Activated CD8-positive, alpha-beta memory T cell treated with anti-CD3 and anti-CD28 coated beads for 24 hours (primary cell): ENCODE measurements at regions not wholly inside any gene's neighbourhood (a gene's known extent, or its start where the extent isn't known, plus 50 kb on each side); places are given as distances from the start of the nearest gene placed in this dataset.
"Not testable (repeated sequence)": the region's sequence is repeated elsewhere in the genome, so short reads cannot be mapped to it uniquely, and the experiment has no call there.

Source experiments
- DNase-seq: peaks from one replicate; pipeline ENCODE4 v3.0.0-alpha.2; 2020

DNA sequence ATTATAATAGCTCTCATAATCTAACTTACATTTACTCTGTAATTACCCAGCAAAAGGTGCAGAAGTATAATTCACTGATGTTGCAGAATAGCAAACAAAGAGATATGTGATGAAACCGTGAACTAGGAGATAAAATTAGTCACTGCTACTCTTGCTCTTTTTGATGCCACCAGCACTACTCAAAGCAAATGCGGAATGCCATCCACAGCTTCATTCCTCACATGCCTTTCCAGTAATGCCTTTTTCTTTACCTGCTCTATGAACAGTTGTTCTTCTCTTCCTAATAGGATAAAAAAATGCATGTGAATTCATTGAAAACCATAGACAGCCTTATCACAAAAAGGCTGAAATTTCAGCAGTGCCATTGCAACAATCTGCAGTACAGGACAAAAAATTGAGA lies 1129.5 kb downstream of the DIAPH3 start:
- no peak for DNase-seq

DNA sequence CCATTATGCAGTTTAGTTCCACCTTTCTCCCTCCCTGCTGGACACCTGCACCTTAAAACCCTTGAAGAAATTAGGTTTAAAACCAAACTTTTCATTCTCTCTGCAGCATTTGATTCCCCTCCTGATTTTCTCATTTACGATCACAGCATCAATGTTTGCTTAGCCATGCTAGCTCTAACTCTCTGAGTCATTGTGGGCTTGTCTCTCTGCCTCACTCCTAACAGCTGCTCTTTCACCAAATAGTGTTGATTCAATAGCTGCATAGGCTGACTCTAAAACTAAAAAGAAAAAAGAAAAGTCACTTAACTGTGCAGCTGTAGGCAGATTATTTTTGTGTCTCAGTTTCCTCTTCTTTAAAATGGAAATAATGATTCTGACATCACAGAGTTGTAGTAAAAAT lies 1124.9 kb downstream of the DIAPH3 start:
- no peak for DNase-seq

DNA sequence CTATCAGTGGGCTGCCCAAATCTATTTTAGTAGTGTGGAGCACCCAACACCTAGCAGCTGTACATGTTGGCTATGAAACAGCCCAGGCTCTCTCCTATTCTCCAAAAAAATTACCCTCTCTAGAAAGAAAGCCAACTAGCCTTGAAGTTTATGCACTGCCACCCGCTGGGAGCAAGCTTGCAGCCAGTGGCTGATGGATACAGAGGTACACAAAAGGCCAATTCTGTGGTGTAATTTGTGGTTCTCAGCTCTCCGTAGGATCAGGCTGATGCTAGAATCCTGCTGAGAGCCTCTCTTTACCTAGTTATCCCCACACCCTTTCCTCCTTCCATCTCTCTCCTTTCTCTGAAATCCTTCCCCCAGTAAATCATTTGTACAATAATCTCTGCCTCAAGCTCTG lies 1120.7 kb downstream of the DIAPH3 start:
- DNase-seq, result no peak

DNA sequence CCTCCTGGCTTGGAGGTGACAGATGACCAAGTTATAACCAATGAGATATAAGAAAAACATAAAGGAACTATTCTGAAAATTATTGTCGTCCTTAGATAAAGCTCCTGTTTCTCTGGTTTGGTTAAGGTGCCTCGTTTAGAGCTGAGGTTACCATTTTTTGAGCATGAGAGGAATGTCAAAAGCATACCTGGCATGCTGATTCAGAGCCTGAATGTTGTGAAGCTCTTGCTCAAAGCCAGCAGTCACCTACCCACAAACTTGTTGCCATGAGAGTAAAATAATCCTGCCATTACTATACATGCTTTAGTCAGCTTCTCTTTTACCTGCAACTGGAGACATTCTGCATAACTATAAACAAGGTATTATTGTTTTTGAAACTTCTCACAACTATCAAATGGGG lies 1116.2 kb downstream of the DIAPH3 start:
- DNase-seq, result no peak

DNA sequence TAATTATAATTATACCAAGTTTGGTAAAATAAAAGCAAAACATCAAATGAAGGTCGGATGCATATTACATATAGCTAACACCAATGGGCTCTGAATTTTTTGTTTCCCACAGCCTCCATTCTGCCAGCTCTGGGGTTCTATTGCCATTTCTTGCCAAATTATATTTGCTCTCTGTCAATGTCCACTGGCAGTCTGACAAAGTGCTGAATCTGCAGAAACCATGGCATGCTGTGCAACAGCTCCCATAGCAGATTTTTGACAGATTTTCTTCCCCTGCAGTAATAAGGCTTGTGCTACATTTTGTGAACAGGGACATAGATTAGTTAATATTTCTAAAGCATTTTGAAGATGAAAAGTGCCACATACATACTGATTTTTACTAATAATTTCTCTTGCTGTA lies 1102.1 kb downstream of the DIAPH3 start:
- DNase-seq, result no peak

DNA sequence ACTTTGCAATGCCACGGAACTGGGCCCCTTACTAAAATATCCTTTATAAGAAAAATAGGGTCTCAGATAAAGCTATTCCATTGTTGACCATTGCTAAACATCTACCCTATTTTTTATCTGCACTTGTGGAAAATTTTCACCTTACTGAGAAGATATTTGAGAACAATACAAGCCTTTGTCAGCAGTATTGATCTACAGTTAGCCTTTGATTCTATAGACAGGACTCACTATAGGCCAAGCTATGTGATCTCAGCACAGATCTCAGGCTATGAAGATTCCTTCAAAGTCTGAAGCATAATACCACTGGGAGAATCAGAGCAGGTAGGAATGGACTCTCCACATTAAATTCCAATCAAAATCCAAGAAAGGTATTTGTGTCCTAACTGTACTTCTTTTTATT lies 1099.7 kb downstream of the DIAPH3 start:
- no peak for DNase-seq

DNA sequence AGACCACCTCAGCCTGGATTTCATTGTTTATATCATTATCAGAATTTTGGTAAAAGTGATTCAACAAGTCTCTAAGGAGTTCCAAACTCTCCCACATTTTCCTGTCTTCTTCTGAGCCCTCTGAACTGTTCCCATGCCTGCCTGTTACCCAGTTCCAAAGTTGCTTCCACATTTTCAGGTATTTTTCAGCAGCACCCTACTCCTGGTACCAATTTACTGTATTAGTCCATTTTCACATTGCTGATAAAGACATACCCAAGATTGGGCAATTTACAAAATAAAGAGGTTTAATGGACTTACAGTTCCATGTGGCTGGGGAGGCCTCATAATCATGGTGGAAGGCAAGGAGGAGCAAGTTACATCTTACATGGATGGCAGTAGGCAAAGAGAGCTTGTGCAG lies 1087.3 kb downstream of the DIAPH3 start:
- not testable (repeated sequence) for DNase-seq

DNA sequence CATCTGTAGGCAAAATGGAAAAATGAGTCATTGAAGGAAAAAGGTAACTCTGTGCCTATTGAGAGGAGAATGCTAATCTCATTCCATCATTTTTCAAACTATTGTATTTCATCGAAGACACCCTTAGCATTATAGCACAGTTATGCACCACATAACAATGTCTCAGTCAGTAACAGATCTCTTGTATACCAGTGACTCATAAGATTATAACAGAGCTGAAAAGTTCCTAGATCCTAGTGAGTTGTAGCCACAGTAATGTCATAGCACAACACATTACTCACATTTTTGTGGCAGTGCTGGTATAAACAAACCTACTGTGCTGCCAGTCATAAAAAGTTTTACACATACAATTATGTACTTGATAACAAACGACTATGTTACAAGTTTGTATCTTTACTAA lies 1077.6 kb downstream of the DIAPH3 start:
- no peak for DNase-seq

DNA sequence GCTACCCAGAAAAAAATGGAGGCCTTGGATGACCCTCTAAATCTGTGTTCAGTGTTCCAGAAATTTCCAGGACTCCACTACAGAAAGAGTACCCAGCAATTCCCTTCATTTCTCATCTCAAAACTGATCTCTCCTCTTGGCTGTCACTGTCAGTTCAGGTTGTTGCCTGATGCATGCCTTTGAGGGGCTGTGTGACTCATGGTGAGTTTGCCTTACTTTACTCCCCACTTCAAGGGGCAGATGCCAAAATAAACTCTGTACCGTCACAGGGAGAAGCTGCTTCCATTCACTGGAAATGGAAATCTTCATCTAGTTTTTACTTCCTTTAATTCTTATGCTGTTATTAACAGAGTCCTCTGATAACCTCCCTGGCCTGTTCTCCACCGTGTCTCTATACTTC lies 1075.0 kb downstream of the DIAPH3 start:
- no peak for DNase-seq

DNA sequence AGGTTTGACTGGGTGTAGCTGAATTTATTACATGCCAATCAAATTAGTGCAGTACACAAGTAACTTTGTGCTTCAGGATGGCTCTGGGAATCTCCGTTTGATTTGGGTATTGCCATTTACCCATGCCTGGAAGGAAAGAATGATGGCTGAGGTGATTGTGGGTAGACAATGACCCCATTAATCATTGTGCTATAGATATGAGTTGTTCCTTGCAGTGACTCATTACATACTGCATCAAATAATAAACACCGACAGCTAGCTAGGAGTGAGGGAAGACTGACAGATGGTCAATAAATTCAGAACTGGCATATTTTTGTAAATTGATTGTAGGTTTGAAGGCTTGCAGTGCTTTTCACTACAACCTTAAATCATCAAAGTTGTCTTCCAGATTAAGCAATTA lies 1069.5 kb downstream of the DIAPH3 start:
- no peak for DNase-seq

DNA sequence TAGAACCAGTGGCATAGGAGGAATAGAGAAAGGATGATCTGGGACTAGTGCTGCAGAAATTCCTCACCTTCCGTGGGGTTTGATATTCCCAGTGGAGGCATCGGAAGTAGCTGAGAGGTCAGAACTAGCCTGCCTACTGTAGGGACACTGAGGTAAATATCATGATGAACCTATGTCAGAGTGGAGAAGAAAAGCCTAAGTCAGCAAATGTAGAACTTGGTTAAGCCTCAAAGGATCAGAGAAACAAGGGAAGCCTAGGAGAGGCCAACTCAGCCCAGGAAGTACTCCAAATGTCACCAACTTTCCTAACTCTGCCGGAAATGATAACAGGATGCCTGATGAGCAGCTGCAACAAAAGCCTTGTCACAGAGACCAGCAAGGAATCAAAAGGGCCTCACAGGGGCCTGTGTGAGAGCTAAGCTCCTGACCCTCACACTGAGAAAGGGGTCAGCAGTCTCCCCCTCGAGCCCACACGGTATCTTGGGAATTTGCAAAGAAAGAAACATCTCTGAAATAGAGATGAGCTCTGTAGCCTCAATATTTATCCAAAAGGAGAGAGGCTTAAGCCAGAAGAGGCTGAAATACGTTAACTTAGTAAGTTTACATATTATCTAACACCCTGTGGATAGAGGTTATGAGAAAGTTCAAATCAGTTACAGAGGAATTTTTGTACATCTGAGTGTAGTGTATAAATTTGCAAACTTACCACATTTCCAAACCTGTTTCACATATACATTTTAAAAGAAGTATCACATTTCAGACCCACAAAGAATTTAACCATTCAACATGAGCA lies 1064.3 kb downstream of the DIAPH3 start:
- DNase-seq, result no peak

DNA sequence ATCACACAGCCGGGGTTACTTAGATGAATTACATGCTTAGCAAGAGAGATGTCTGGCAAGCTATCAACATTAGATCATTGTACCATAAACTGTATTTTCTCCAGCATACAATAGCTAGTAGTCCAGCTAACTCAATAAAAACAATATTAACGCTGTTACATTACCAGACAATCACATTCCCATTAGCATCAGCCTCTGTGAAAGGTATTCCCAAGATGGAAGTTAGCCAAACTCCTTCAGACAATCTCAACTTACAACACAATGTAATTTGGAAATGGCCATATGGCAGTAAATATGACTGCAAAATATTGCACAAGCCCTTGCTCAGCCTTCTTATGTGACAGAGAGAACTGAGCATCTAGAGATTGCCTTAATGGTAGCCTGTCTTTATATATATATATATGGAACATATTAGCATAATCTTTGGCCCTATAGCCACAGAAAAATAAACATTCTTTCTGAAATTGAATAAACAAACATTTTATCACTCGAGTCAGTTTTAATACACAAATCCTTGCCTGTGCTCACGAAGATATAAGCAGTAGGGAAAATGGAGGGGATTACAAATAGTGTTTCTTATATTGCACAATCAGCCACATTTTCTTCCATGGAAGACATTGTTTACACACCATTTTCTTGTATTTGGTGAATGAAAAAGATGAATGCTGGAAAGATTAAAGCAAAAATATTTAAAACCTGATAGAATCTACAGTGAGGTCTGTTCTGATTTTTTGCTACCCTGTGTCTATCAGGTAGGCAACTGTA lies 1060.5 kb downstream of the DIAPH3 start:
- no peak for DNase-seq

DNA sequence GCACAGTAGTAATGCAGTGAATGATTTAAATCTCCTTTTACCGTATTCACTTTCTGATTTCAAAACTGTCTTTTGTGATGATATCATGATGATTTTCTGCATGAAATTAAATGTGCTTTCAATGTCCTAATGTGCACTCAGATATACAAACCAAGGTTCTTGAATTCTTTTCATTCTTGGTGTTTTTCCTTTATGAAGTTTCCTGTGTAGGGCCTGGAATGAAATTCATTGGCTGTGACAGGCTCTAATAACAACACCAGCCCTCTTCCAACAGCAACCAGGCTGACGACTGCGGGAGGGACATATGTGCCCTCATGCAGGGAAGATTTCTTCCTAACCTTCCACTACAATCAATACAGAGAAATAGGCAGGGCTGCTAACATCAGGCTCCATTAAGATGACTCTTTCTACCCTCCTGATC lies 1052.0 kb downstream of the DIAPH3 start:
- no peak for DNase-seq

DNA sequence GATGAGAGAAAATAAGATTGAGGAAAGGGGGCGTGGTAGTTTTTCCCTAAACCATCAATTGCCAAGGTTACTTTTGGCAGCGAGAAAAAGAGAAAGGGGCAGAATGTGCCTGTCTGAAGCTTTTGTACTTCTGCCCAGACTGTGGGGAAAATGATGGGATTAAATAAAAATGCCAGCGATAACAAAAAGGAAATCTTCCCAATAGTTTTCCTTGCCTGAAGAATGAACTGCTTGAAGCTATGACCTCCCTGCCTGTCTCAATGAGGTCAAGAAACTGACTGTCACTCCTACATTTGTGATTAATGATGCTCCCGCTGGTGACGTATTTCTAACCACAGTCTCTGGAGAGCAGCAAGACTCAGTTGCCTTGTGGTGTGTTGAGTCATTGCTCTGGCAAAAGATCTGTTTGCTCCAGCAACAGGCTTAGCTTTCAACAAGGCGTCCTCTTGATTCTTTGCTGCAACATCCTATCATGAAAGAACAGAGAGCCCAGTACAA lies 1051.5 kb downstream of the DIAPH3 start:
- DNase-seq, result no peak

DNA sequence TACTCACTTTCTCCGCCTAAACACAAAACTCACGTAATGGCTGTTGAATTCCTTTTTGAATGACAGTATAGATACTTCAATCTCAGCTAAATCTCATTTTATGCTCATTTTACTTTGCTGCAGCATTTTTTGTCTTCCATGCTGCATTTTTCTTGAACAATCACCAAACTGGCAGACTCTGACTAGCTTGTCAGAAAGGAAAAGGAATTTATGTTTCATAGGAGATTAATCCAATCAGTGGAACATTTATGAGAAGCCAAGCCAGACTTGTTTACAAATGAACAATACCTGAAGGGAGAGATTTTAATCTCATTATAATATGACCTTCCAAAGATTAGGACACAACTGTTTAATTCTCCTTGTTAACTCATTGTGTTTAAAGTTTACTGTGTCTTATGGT lies 1044.3 kb downstream of the DIAPH3 start:
- DNase-seq, result no peak

DNA sequence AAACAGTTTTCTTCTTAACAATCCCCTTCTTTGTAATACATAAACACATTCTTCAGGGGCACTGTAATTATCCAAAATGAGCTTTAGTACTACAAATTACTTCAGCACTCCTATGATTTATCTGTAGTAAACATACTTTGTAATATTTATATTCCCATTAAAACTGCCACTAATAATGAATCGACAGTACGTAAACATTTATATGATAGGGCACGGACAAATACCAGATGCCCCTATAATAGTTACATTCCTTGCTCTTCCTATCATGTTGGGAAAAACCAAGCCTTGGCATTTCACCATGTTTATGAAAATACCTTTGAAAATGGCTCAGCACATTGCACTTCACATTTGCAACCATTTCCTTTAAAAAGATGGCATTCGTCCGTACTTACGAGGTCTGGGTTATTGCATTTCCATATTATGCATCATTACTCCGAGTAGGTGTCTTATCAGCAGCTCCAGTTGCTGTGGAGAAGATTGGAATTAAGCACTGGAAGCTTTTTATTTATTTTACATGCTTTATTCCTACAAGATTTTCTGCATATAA lies 1043.4 kb downstream of the DIAPH3 start:
- DNase-seq, result no peak

DNA sequence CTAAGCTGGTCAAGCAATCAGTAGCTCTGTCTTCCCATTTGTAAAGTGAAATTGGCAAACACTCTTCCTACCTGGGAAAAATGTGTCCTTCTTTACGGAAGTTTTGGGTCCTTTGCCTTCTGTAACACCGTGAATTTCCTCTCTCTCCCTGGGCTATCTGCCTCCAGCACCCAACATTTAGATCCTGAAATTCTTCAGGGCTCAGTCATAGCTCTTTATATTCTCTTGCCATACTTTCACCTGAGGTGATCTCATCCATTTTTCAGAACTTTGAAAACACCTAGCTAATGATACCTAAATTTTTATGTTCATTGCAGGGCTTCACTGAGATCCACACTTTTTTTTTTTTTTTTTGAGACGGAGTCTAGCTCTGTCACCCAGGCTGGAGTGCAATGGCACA lies 1042.2 kb downstream of the DIAPH3 start:
- DNase-seq, result no peak

DNA sequence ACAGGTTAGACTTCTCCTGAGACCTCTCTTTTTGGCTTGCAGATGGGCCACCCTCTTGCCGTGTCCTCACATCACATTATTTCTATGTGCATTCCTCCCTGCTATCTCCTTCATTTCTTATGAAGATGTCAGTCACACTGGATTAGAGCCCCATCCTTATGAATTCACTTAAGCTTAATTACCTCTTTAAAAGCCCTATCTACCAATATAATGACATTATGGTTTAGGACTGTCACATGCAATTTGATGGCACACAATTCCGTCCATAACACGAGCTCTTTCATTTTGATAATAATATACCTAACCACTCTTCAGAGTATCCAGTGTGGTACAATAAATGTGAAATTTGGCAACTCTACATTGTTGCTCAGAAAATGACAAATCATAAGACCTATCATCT lies 1037.3 kb downstream of the DIAPH3 start:
- DNase-seq, result no peak

DNA sequence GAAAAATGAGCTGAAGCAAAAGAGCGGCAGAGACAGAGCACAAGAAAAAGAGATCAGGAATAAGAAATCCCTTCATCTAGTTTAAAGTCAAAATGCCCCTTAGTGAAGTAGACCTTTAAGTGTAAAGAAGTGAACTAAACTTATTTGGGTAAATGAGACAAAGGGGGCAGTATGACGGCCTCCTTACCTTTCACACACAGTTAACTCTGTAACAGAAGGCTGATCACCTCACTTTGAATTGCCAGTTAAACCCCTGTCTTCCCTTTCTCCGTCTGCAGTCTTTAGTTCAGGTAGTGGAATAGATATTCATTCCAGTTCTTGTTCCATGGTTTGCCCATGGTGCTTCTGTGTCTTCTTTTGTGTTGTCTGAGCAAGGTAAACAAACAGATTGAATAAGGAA lies 1029.8 kb downstream of the DIAPH3 start:
- DNase-seq, result no peak

DNA sequence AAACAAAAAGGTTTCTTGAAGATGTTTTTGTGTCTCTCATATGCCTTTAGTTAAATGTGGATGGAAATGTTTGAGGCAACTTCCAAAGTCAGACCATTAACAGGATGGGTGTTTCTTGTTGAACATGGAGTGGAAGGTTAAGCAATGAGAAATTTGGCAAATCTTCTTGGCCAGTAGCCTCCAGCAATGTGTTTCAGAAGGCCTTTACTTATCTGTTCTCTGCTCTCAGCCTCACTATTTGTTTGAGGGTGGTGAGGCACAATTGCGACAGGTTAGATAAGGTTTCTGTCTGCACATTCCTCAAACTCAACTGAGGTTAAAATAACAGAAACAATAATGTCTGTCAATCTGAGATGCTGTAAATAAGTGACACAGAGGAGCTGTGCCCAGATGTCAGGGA lies 1019.0 kb downstream of the DIAPH3 start:
- DNase-seq, result no peak

DNA sequence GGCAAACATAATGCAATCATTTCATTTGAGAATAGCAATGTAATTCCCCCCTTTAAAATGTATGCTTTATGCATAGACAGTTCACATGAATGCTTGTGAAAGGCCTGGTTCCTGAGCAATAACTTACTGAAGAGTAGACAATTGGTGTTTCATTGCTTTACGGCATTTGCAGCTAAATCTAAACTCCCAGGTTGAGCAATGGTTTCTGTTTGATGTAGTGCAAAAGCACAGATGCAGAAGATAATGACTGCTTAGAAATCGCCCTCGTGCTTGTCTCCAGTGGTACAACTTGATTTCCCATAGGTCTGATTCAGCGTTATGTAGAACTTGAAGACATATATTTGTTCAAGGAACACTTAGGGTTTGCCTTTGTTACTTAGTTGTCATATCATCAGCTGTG lies 1018.3 kb downstream of the DIAPH3 start:
- no peak for DNase-seq

DNA sequence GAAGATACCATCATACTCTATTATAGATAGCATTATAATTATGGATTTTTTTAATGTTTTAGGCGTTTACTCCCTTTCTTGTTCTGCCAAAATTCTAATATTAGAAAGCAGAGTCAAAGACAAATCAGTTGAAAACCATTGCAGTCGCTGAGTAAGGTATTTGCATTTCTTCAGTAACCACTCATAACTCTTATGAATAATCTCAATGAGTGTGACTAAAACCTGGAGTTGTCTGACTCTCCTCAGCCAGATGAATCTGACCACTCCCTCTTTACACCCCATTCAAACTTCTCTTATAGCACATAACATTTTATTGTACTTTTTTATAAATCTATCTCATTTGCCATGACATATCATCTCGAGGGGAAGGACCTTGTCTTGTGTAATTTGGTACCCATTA lies 1006.5 kb downstream of the DIAPH3 start:
- no peak for DNase-seq

DNA sequence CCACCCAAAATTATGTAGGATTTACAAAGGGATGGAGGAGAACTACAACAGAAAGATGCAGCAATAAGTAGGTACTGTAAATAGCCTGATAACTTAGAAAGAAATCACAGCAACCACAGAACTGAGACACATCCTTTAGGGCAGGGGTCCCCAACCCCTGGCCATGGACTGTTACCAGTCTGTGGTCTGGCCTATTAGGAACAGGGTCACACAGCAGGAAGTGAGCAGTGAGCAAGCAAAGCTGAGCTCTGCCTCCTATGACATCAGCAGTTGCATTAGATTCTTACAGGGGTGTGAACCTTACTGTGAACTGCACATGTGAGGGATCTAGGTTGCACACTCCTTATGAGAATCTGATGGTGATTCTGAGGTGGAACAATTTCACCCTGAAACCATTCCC lies 997.6 kb downstream of the DIAPH3 start:
- DNase-seq, result no peak

DNA sequence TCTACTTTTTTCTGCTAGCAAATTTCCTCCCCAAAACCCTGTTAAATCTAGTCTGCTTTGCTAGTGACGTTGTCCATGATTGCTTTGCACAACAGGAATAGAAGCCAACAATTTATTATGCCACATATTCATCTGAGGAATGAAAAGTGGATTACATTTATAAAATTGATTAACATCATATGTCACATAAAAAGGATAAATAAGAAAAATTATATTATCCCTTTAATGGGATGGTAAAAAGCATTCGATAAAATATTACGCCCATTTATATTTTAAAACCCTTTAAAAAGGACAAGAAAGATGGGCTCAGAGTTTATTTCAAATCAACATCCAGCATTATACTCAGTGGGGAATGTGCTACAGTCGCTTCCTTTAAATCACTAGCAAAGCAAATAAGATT lies 991.7 kb downstream of the DIAPH3 start:
- no peak for DNase-seq
